NCI-H2227 (cell line): ENCODE measurements at regions not wholly inside any gene's neighbourhood (a gene's known extent, or its start where the extent isn't known, plus 50 kb on each side); places are given as distances from the start of the nearest gene placed in this dataset.
"Not testable (repeated sequence)": the region's sequence is repeated elsewhere in the genome, so short reads cannot be mapped to it uniquely, and the experiment has no call there.

Experiments used
- DNase-seq: peaks from one replicate; lab custom pipeline; 2025; ENCODE audit not compliant: unreplicated experiment; lab: John Stamatoyannopoulos, UW

- peak; percentile 42 for DNase-seq
These were observed 74.0 kb downstream of the MAB21L3 start for GRCh38 chr1:116185161-116185701.

DNA sequence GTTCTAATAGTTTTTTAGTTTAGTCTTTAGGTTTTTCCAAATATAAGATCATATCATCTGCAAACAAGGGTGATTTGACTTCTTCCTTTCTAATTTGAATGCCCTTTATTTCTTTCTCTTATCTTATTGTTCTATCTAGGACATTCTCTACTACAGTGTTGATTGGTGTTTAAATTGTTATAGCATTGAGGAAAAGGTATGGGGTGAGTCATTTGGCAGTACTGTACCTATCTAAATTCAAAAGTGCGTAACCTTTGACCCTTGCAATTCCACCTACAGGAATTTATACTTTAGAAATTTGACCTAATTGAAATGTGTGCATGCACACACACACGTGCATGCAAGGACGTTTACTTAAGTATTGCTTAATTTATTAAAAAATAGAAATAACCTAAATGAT lies 78.3 kb downstream of the MAB21L3 start:
- no peak for DNase-seq

DNA sequence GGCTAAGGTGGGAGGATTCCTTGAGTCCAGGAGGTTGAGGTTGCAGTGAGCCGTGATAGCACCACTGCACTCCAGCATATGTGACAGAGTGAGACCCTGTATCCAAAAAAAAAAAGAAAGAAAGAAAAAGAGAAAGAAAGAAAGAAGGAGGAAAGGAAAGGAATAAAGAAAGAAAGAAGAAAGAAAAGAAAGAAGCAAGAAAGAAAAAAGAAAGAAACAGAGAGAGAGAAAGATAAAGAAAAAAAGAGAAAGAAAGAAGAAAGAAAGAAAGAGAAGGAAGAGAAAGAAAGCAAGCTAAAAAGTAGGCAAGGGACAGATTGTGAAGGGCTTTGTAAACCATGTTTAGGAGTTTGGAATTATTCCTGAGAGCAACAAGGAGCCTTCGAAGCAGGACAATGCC lies 80.1 kb downstream of the MAB21L3 start:
- no peak for DNase-seq

DNA sequence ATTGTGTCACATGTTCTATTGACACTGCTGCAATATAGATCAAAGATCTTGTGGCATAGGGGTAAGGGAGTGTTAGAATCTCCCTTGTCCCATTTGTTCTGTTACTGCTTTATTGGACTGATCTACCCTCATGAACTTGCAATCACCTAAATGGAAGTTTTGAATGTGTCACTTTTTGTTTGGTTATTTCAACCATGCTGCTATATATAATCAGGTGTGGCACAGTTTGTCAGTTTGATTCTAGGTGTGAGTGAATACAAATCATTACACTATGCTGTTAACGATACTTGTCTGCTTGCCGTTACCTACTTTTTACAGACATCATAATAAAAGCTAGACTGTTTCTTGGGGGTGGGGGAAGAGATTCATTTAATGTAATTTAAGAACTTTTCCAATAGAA lies 82.6 kb downstream of the MAB21L3 start:
- DNase-seq, result no peak

DNA sequence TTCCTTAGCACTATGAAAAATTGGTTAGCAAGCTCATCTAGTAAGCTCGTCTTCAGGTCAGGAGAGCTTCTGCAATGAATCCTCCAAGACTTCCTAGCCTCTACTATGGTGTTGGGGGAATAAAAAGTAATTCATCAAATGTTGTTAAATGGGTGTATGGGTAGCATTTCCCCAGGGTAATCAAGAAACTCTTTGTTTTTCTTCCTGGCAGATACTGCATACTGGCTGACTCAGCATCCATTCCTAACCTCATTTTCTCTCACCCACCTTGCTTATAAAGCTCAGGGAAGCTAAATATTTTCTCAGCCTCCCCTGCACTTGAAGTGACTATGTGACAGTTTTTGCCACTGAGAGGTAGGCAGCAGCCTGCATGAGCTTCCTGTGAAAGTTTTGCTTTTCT lies 83.4 kb downstream of the MAB21L3 start:
- DNase-seq, result no peak

DNA sequence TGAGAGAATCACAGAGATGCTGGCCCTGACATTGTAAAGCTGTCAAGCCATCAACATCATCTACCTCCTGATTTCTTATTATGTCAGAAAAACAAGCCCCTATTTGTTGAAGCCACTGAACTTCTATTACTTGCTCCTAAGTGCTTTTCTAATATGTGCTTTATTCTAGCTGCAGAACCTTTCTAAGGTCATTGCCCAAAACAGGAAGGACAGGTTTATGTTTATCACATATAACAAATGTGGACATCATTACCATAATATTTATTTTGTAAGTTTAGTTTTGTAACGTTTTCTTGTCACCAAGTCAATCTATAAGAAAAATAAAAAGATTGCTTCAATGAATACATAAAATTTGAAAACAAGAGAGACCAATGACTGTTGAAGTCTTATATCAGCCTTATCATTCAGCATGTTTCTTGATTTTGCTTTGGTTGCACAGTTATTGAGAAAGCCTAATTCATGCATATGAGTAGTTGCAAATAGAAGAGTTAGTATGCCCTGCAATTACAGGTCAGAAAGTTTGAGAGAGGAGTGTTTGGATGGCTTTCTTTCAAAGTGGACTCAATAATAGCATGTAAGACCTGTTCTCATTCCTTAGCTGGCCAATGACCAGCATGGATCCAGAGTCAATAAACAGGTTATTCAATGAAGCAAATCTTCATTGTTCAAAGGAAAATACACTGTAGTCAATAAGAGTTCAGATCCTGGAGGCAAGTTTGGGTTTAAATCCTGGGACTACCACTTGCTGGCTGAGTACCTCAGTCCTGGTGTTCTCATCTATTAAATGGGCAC lies 84.1 kb downstream of the MAB21L3 start:
- no peak for DNase-seq

DNA sequence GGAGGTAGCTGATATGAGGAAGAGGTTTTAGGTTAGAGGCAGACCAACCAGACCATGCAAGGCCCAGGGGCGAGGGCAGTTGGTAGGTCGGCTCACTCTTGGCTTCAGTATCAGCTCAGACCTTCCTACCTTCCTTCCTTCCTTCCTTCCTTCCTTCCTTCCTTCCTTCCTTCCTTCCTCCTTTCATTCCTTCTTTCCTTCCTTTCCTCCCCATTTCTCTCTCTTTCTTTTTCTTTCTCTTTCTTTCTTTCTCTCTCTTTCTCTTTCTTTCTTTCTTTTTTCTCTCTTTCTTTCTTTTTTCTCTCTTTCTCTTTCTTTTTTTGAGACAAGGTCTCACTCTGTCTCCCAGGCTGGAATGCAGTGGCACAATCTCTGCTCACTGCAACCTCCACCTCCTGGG lies 89.1 kb downstream of the MAB21L3 start:
- not testable (repeated sequence) for DNase-seq

- DNase-seq, result no peak
These were observed 90.7 kb downstream of the MAB21L3 start for GRCh38 chr1:116201911-116202310.

GRCh38 chr1:116203181-116203723 lies 92.1 kb downstream of the MAB21L3 start:
- no peak for DNase-seq

DNA sequence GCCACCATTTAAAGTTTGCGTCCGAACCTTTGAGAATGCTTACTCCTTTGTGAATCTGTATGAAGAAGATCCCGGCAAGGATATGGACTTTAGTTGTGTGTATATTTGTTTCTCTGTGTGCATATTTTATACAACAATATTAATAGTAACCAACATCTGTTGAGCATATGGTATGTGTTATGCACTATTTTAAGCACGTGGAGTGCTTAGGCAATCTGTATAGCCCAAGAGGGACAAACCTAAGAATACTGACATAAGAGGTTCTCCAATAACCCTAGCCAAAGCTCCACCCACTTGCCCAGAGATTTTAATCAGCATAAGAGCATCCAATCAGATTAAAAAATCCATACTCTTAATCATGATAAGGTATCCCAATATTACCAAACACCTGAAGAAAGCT lies 92.7 kb downstream of the MAB21L3 start:
- no peak for DNase-seq

GRCh38 chr1:116205941-116206679 lies 94.9 kb downstream of the MAB21L3 start:
- no peak for DNase-seq

- DNase-seq, result no peak
These were observed 96.0 kb downstream of the MAB21L3 start for GRCh38 chr1:116207126-116207735.

DNA sequence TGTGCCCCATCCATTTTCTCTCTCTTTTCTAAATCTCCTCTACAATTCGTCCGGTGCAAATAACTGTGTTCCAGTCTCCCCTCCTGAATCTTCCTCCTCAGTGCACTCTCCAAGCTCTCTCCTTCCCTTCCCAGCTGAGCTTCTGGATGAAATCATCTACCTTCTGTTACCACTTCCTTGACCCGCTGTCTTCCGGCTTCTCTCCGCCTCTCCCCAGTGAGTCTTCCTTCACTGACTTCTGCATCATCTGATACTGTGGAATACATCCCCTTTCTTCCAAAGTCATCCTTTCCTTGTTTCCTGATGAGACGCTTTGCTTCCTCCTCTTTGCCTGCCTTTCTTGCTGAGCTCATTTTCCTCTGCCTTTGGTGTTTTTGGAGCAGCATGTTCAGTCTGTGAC lies 96.9 kb downstream of the MAB21L3 start:
- DNase-seq, result no peak

DNA sequence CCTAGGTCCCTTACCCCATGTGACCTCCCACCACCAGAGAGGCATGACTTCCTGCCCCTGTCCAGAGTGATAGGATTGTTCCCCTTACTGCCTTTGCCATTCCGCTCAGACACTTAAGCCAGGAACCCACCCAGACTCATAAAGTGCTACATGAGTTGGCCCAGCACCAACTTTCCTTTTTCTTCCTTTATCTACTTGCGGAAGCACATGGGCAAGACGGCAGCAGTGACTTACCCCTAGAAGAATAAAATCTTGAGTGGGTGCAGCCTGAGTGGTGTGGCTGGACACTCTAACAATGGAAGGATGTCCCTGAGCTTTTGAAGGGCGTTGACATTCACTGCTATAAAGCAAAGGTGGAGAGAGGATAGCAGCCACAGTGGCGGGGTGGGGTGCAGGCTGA lies 100.1 kb downstream of the MAB21L3 start:
- DNase-seq, result no peak

DNA sequence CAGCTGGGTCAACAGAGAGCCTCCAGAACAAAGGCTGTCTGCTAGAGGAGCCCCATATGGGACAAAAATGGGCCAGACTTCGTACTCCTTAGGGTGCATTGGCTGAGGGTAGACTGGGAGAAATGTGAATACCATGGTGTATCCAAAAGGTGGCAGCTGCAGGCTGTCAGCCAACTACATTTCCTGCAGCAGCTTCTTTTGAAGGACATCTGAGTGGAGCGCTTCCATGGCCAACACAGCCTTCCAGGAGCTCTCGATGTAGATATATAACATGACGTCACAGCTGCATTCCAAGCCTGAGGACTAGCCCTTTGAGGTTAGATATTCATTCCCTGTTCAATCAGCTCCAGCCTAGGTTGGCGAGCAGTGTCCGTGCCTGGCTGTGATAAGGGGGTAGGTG lies 107.7 kb downstream of the MAB21L3 start:
- DNase-seq, result no peak

DNA sequence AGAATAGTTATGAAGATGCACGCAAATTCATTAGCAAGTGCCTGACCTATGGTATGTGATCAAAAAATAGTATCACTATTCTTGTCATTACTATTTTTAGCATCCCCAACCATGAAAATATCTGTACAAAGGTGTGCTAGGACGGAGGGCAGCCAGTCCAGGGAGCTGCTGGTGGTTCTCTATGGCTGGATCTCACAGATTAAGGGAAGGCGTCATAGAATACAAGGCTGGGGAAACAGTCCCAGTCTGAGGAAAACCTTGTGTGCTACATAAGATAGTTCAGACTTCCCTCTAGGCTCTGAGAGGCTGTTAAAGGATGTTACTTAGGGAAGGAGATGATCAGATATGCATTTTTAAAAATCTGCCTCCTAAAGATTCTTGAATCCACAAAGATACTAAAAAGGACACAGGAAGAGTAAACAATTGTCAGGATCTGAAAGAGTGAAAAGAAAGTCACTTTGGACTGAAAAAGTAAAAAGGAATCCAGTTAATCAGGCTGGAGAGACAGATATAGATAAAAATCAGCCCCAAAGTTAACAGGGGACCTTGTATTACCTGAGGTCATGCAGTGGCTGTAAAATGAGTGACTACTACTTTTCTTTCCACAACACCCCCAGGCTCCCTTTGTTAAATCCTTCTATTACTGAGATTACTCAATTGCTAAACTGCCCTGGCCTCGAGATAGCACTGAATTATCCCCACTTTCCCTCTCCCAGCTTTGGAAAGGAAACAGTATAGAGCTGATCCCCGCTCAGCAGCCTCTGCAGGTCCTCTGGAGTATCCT lies 108.6 kb downstream of the MAB21L3 start:
- DNase-seq, result no peak

- no peak for DNase-seq
These were observed 112.9 kb downstream of the MAB21L3 start for GRCh38 chr1:116224111-116224510.

GRCh38 chr1:116224561-116224960 lies 113.4 kb downstream of the MAB21L3 start:
- DNase-seq, result no peak

DNA sequence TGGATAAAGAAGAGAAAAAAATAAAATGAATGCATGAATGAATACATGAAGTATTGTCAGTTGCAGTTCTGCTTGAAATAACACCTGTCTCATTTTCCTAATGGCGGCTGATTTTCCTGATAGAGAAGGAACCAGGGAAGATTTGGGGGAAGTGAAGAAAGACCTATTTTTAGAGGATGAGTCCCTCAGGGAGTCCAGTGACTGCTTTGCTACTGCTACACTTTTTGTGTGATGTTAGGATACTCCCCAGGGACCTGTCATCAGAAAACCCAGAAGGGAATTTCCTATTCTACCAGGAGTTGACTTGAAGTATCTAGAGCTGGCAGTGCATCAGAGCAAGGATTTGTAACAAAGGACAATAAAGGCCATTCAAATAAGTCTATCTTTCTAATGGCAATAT lies 114.8 kb downstream of the MAB21L3 start:
- DNase-seq, result no peak

DNA sequence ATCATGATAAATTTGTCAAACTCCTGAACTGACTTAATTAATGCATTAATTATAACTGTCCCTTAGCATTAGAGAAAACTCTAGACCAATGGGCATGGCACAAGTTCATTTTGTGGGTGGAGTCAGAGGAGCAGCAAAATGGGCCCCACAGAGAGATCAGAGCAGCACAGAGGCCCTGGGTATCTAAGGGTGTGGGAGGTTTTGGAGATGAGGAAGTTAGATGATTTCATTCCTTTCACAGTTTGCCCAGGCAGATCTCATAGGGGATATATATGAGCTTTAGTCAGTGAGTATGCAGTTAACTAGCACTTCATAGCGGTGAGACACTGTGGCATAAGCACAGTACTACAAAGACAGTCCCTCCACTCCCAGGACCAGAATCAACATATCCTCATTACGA lies 117.3 kb downstream of the MAB21L3 start:
- no peak for DNase-seq

DNA sequence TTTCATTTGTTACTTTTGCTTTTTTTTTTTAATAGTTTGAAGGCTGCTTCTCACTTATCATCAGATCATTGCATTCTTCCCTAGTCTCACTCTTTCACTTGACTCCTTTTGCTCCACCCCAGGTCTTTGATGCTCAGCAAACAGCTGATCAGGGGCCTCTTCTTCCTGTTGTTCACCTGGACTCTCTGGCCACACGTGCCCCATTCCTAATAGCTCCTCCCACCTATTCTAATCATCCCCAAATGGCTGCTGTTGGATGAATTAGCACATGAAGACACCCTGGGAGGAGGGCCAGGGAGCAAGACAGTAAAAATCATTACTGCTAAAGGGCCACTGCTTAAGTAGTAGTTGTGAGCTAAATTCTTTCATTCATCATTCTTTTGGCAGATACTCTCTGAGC lies 119.5 kb downstream of the MAB21L3 start:
- DNase-seq, result no peak
